ENCODE measurements at regions not wholly inside any gene's neighbourhood (a gene's known extent, or its start where the extent isn't known, plus 50 kb on each side); places are given as distances from the start of the nearest gene placed in this dataset.

DNA sequence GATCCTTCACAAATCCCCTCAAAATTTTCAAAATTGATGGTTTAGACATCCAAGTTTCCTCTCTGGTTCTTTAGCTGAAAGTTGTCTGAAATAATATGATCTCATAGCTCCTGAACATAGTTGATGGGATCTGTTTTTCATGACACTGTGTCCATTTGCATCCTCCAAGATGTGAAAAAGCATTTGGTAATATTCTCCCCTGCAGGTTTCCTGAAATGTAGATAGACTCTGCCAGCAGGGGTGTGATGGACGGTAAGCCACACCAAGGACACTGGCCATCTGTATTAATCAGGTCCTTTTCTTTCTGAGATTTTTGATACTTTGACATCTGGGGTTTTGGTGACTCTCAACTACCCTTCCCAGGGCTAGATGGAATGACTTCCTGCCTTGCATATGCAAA lies 79.6 kb upstream of the GRB10 start:
- TF ChIP-seq, protein P1, sequence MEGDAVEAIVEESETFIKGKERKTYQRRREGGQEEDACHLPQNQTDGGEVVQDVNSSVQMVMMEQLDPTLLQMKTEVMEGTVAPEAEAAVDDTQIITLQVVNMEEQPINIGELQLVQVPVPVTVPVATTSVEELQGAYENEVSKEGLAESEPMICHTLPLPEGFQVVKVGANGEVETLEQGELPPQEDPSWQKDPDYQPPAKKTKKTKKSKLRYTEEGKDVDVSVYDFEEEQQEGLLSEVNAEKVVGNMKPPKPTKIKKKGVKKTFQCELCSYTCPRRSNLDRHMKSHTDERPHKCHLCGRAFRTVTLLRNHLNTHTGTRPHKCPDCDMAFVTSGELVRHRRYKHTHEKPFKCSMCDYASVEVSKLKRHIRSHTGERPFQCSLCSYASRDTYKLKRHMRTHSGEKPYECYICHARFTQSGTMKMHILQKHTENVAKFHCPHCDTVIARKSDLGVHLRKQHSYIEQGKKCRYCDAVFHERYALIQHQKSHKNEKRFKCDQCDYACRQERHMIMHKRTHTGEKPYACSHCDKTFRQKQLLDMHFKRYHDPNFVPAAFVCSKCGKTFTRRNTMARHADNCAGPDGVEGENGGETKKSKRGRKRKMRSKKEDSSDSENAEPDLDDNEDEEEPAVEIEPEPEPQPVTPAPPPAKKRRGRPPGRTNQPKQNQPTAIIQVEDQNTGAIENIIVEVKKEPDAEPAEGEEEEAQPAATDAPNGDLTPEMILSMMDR (IDR thresholded peaks at IDR 0.05; ENCODE audit: borderline replicate concordance, extremely low read depth, low read length, poor library complexity, severe bottlenecking) = no peak
- TF ChIP-seq EZH2 (IDR thresholded peaks at IDR 0.05; ENCODE audit: borderline replicate concordance, low read depth, low read length, severe bottlenecking) = no peak
